DOHH2 (cell line): ENCODE measurements at regions not wholly inside any gene's neighbourhood (a gene's known extent, or its start where the extent isn't known, plus 50 kb on each side); places are given as distances from the start of the nearest gene placed in this dataset.

Source experiments
- EZH2phosphoT487 ChIP-seq: fragments of 200-600 bp; sonication (generic); IDR thresholded peaks from 2 replicates; pipeline ENCODE4 v1.6.1; 2017; ENCODE audit warnings: borderline replicate concordance, mild to moderate bottlenecking, antibody characterized with exemption, low read length, moderate library complexity, mixed read lengths
- TF ChIP-seq, protein P1 (sequence below): fragments of 200-600 bp; sonication (generic); IDR thresholded peaks from one replicate; pipeline ENCODE4 v1.5.1; 2014; ENCODE audit warnings: antibody characterized with exemption, mild to moderate bottlenecking, low read depth, low read length; ENCODE audit not compliant: poor library complexity, severe bottlenecking

DNA sequence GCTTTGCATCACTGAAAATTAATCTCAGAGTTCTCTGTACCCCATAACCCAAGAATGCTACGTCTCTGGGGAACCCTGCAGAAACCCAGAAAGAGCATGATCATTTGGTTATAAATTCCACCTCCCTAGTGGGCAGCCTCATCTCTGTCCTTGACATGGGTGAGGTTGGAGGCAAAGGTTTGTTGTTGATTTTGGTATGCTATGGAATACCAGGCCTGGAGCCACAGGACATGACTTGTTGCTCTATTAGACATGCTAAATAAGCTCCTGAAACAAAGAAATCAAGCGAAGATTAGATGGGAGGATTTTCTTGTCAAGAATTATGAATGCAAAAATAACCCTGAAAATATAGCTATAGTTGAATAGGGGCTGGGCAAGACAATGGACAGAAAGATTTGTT, 197.4 kb upstream of the CAMK1G start:
- TF ChIP-seq, protein P1, sequence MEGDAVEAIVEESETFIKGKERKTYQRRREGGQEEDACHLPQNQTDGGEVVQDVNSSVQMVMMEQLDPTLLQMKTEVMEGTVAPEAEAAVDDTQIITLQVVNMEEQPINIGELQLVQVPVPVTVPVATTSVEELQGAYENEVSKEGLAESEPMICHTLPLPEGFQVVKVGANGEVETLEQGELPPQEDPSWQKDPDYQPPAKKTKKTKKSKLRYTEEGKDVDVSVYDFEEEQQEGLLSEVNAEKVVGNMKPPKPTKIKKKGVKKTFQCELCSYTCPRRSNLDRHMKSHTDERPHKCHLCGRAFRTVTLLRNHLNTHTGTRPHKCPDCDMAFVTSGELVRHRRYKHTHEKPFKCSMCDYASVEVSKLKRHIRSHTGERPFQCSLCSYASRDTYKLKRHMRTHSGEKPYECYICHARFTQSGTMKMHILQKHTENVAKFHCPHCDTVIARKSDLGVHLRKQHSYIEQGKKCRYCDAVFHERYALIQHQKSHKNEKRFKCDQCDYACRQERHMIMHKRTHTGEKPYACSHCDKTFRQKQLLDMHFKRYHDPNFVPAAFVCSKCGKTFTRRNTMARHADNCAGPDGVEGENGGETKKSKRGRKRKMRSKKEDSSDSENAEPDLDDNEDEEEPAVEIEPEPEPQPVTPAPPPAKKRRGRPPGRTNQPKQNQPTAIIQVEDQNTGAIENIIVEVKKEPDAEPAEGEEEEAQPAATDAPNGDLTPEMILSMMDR, result no peak
- no peak for TF ChIP-seq EZH2phosphoT487
